Inflammatory macrophage treated with lipopolysaccharide for 4 hours (primary cell): ENCODE measurements at regions not wholly inside any gene's neighbourhood (a gene's known extent, or its start where the extent isn't known, plus 50 kb on each side); places are given as distances from the start of the nearest gene placed in this dataset.
"Not testable (repeated sequence)": the region's sequence is repeated elsewhere in the genome, so short reads cannot be mapped to it uniquely, and the experiment has no call there.

Experiments
- DNase-seq: peaks from one replicate; pipeline ENCODE4 v3.0.0-alpha.2; 2020

DNA sequence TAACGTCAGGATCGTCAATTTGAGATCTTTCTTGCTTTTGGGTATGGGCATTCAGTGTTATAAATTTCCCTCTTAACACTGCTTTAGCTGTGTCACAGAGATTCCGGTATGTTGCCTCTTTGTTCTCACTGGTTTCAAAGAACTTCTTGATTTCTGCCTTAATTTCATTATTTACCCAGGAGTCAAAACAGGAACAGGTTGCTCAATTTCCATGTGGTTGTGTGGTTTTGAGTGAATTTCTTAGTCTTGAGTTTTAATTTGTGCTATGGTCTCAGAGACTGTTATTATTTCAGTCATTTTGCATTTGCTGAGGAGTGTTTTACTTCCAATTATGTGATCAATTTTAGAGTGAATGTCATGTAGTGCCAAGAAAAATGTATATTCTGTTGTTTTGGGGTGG lies 153.1 kb downstream of the PCDH17 start:
- DNase-seq, result no peak

DNA sequence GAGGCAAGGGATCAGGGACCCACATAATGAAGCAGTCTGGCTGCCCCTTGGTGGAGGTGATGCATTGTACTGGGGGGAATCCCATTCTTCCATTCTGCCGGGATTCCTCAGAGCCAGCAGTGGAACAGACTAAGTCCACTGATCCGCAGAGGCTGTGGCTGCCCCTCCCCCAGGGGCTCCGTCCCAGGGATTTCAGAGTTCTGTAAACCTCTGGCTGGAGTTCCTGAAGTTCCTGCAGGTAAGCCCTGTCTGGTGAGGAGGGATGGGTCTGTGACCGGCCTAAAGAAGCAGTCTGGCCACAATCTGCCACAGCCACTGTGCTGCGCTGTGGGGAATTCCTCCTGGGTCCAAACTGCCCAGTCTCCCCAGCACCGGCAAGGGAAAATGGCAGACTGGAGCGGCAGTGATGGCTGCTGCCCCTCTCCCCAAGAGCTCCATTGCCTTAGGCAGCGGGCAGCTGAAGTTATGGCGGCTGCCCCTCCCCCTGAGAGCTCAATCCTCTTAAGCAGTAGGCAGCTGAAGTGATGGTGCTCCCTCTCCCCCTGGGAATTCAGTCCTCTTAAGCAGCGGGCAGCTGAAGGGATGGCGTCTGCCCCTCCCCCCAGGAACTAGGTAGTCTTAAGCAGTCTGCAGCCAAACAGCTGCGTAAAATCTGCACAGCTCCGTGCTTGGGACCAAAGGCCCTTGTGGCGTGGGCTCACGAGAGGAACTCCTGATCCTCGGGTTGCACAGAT lies 155.7 kb downstream of the PCDH17 start:
- no peak for DNase-seq

GRCh38 chr13:57799624-57800023 lies 168.1 kb downstream of the PCDH17 start:
- no peak for DNase-seq

GRCh38 chr13:57813651-57814050 lies 182.1 kb downstream of the PCDH17 start:
- no peak for DNase-seq

- no peak for DNase-seq
Observed at GRCh38 chr13:57815600-57815999, 184.1 kb downstream of the PCDH17 start.

GRCh38 chr13:57820924-57821323 lies 189.4 kb downstream of the PCDH17 start:
- no peak for DNase-seq

DNA sequence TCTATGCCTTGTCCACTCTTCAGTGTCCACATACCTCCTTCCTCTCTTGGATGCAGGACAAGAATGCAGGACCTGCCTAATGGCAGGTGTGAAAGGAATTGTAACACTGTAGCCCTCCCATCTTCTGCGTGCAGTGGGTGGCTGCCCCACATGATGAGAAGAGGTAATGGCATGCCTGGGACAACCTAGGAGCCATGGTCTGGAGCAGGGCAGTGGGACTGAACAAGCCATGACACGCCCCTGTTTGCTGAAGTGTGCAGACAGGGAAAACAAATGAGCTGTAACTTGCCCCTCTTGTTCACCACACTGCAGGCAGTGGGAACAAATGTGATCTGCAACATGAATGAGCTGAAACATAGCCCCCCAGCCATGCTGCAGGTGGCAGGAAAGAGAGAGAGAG lies 192.2 kb downstream of the PCDH17 start:
- no peak for DNase-seq

DNA sequence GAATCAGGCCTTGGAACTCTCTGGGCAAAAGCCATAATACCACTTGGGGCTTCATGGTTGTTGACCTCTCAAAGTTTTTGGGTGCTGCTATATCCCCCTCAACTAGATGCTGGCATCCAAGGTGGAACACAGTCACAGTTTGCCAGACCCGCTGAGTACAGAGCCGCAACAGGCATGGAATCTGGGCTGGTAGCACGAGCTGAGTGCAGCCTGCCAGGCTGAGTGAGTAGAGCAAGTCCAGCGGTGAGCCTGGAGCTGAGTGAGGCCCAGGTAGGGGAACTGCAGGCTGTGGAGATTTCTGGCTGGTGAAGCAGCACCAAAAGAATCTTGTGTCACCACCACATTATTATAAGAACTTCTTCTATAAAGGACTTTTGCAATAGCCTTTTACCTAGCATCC lies 192.6 kb downstream of the PCDH17 start:
- no peak for DNase-seq

DNA sequence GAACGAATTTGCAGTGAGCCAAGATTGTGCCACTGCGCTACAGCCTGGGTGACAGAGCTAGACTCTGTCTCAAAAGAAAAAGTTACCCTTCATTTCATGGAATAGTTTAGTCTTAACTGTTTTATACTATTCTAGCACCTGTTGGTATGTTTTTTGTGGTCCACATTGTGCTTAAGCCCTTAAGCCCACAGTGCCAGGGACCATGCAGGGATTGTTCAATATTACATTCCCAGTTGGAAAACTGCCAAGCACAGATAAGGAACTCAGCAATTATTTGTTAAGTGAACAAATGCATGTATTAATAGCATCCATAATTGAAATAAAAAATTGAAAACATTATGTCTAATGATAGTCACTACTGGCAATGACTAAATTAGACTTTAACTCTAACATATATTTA lies 193.5 kb downstream of the PCDH17 start:
- no peak for DNase-seq

- no peak for DNase-seq
Observed at GRCh38 chr13:57829496-57829895, 198.0 kb downstream of the PCDH17 start.

GRCh38 chr13:57832187-57832586 lies 200.6 kb downstream of the PCDH17 start:
- DNase-seq, result no peak

DNA sequence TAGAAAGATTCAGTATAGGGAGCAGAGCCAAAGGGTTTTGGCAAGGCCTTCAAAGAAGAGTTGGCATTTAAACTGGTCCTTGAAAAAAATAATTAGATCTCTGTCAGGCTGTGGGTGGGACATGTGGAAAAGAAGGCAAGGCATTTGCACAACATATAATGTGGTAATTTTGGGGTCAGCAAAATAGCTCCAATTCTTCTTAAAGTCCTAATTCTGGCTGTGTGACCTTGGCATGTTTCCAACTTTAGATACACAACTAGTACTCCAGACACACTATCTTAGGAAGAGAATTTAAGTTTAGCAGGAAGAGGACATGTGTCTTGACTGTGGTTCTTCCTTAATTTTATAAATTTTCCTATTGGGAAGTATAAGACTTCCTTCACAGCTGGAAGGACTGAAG lies 206.3 kb downstream of the PCDH17 start:
- no peak for DNase-seq

- no peak for DNase-seq
Observed at GRCh38 chr13:57843521-57843920, 212.0 kb downstream of the PCDH17 start.

DNA sequence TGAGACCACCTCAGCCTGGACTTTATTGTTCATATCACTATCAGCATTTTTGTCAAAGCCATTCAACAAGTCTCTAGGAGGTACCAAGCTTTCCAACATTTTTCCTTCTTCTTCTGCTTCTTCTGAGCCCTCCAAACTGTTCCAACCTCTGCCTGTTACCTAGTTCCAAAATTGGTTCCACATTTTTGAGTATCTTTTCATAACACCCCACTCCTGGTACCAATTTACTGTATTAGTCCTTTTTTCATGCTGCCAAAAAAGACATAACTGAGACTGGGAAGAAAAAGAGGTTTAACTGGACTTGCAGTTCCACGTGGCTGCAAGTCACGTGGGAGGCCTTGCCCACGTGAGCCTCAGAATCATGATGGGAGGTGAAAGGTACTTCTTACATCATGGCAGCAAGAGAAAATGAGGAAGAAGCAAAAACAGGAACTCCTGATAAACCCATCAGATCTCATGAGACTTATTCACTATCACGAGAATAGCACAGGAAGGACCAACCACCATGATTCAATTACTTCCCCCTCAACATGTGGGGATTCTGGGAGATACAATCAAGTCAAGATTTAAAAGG lies 215.1 kb downstream of the PCDH17 start:
- DNase-seq, result no peak

- no peak for DNase-seq
Observed at GRCh38 chr13:57857945-57858344, 226.4 kb downstream of the PCDH17 start.

DNA sequence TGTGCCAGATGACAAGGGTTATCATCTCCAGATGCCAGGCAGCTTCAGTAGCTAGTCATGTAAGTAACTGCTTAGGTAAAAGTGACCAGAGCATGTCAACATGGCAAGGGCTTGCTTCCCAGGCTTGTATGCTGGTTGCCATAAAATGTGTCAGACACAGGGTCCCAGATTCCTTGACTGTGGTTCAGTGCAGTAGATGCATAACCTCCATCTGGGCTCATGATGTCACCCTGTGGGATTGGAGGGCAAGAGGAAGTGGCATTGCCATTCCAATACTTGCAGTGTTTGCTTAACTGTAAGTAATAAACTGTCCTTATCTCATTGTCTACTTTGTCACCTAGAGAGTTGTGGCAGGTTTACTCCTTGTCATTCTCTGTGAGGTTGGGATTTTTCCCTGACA lies 226.8 kb downstream of the PCDH17 start:
- no peak for DNase-seq

GRCh38 chr13:57862879-57863278 lies 231.3 kb downstream of the PCDH17 start:
- DNase-seq, result no peak

GRCh38 chr13:57865600-57866294 lies 234.2 kb downstream of the PCDH17 start:
- peak; percentile 3 for DNase-seq

- DNase-seq, result no peak
Observed at GRCh38 chr13:57874530-57874929, 243.0 kb downstream of the PCDH17 start.

DNA sequence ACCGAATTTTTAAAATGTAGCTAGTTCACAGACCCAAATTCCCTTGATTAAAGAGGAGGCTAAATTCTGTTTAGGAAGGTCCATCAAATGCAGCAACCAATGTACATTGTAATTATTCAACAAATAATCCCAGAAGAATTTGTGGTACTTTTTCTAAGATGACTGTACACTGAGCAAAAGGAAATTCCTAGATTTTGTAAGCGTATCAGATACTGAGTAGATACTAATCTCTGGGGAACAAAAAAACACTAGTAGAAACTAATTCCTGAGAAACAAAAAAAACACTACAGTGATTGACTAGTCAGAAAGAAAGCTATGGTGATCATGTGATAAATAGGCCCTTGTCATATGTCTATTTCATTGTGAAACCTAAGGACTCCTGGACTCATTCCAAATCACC lies 246.1 kb downstream of the PCDH17 start:
- no peak for DNase-seq

GRCh38 chr13:57878291-57878690 lies 246.7 kb downstream of the PCDH17 start:
- DNase-seq, result no peak

GRCh38 chr13:57897225-57897624 lies 265.7 kb downstream of the PCDH17 start:
- no peak for DNase-seq

- DNase-seq, result no peak
Observed at GRCh38 chr13:57899096-57899495, 267.6 kb downstream of the PCDH17 start.

GRCh38 chr13:57909833-57910232 lies 278.3 kb downstream of the PCDH17 start:
- DNase-seq, result not testable (repeated sequence)
